HCT116 (cell line): ENCODE measurements at regions not wholly inside any gene's neighbourhood (a gene's known extent, or its start where the extent isn't known, plus 50 kb on each side); places are given as distances from the start of the nearest gene placed in this dataset.

Source experiments
- ATAC-seq: fragments of 200-7000 bp; cut with Tn5 transposase; 2 replicates; pipeline ENCODE4 v1.9.1; 2020; ENCODE audit warnings: mild to moderate bottlenecking, moderate library complexity
- BruUV-seq: library from RNA; stranded (reverse); fragments of 400-500 nt; replicated peaks from 2 replicates; lab custom pipeline; 2021; lab: Mats Ljungman, UMichigan
- CTCF ChIA-PET: fragments of 300-600 bp; sonication (Branson Sonifier 250); formaldehyde crosslinking; loops from one replicate; lab custom pipeline; 2021; ENCODE audit warnings: antibody characterized with exemption; lab: Charles Lee
- POLR2A ChIA-PET: fragments of 300-600, 350-600 bp; sonication (Branson Sonifier 250); formaldehyde crosslinking; loops from one replicate; lab custom pipeline; 2021; ENCODE audit warnings: antibody characterized with exemption; lab: Charles Lee
- RAD21 ChIA-PET, 2 experiments: fragments of 300-600 bp; sonication (Branson Sonifier 250); formaldehyde crosslinking; loops; one replicate each; lab custom pipeline; 2023; ENCODE audit warnings: low total read pairs in 2 of 2; ENCODE audit not compliant: uncharacterized antibody in 2 of 2, unreplicated experiment in 2 of 2, low non-redundant PET in 1 of 2; lab: Charles Lee
- DNase-seq: peaks from one replicate; pipeline ENCODE4 v3.0.0-alpha.2; 2010; ENCODE audit warnings: low read depth, low spot score
- H2AFZ ChIP-seq: fragments of 200-600 bp; shearing (Covaris generic), sonication (generic); 2 replicates; pipeline ENCODE4 v1.6.1; 2017; ENCODE audit warnings: low read depth, mixed run types, mixed read lengths, antibody characterized with exemption, low read length; ENCODE audit not compliant: poor library complexity, severe bottlenecking
- H3K27ac ChIP-seq: 2 replicates; pipeline ENCODE4 v1.5.1; 2012; ENCODE audit warnings: low read depth, low read length
- H3K27me3 ChIP-seq: fragments of 200-600 bp; sonication (generic); 2 replicates; pipeline ENCODE4 v1.6.1; 2016; ENCODE audit warnings: mixed run types, low read length, mixed read lengths; ENCODE audit not compliant: insufficient read depth
- H3K36me3 ChIP-seq, 2 experiments: fragments of 200-500 bp in 1 of 2; fragments of 200-600 bp in 1 of 2; sonication (Bioruptor generic) in 1 of 2; sonication (generic) in 1 of 2; 2 replicates each; pipeline versions ENCODE4 v1.5.1 to v1.6.1; 2014 to 2016; ENCODE audit warnings: low read length in 2 of 2, inconsistent platforms in 1 of 2, mixed read lengths in 1 of 2, mixed run types in 1 of 2; ENCODE audit not compliant: insufficient read depth in 2 of 2, control insufficient read depth in 1 of 2
- H3K4me1 ChIP-seq, 2 experiments: fragments of 200-600 bp in 1 of 2; sonication (generic) in 1 of 2; 2 replicates each; pipeline versions ENCODE4 v1.5.1 to v1.6.1; 2012 to 2017; ENCODE audit warnings: low read length in 2 of 2, inconsistent platforms in 1 of 2, mild to moderate bottlenecking in 1 of 2, mixed read lengths in 1 of 2, mixed run types in 1 of 2, moderate library complexity in 1 of 2; ENCODE audit not compliant: insufficient read depth in 2 of 2, control insufficient read depth in 1 of 2
- H3K4me2 ChIP-seq: fragments of 200-600 bp; sonication (generic); 2 replicates; pipeline ENCODE4 v1.6.1; 2017; ENCODE audit warnings: mixed run types, low read length, mixed read lengths
- H3K4me3 ChIP-seq, 2 experiments: fragments of 200-600 bp in 1 of 2; sonication (generic) in 1 of 2; replicated peaks in 1 of 2; 2 replicates each; pipeline ENCODE4 v1.5.1; 2011 to 2016; ENCODE audit warnings: low read length in 2 of 2, control low read depth in 1 of 2, low read depth in 1 of 2, mild to moderate bottlenecking in 1 of 2, mixed read lengths in 1 of 2, mixed run types in 1 of 2
- H3K79me2 ChIP-seq: fragments of 200-600 bp; sonication (generic); 2 replicates; pipeline ENCODE4 v1.6.1; 2017; ENCODE audit warnings: mild to moderate bottlenecking, mixed run types, low read length, moderate library complexity, mixed read lengths; ENCODE audit not compliant: insufficient read depth
- H3K9ac ChIP-seq: fragments of 200-600 bp; sonication (generic); 2 replicates; pipeline ENCODE4 v1.6.1; 2016; ENCODE audit warnings: low read length, mixed read lengths
- H3K9me2 ChIP-seq: fragments of 200-600 bp; sonication (generic), shearing (Covaris generic); 2 replicates; pipeline ENCODE4 v1.6.1; 2017; ENCODE audit warnings: mixed run types, mild to moderate bottlenecking, moderate library complexity; ENCODE audit not compliant: insufficient read depth
- H3K9me3 ChIP-seq, 2 experiments: fragments of 200-500 bp in 1 of 2; fragments of 200-600 bp in 1 of 2; sonication (Bioruptor generic) in 1 of 2; sonication (generic) in 1 of 2; 2 replicates each; pipeline ENCODE4 v1.6.1; 2014 to 2017; ENCODE audit warnings: low read length in 2 of 2, mixed read lengths in 2 of 2, inconsistent platforms in 1 of 2, low read depth in 1 of 2, mild to moderate bottlenecking in 1 of 2, mixed run types in 1 of 2, moderate library complexity in 1 of 2; ENCODE audit not compliant: control insufficient read depth in 1 of 2, insufficient read depth in 1 of 2
- H4K20me1 ChIP-seq: fragments of 200-600 bp; sonication (generic), shearing (Covaris generic); 2 replicates; pipeline ENCODE4 v1.6.1; 2017; ENCODE audit warnings: mixed run types, mild to moderate bottlenecking, moderate library complexity; ENCODE audit not compliant: insufficient read depth
- CBX3 ChIP-seq: IDR thresholded peaks from 2 replicates; pipeline ENCODE4 v1.6.1; 2012; ENCODE audit warnings: low read depth
- CEBPB ChIP-seq: IDR thresholded peaks from 2 replicates; pipeline ENCODE4 v1.6.1; 2012; ENCODE audit warnings: low read depth
- FOSL1 ChIP-seq: IDR thresholded peaks from 2 replicates; pipeline ENCODE4 v1.6.1; 2012; ENCODE audit warnings: low read depth
- SP1 ChIP-seq: IDR thresholded peaks from 2 replicates; pipeline ENCODE4 v1.6.1; 2012; ENCODE audit warnings: low read depth
- intact Hi-C: fragments of 100-400 bp; cut with micrococcal nuclease; formaldehyde crosslinking; loops from 2 replicates; pipeline ENCODE4 v1.10.0; 2022
- TF ChIP-seq, protein P1 (sequence below): IDR thresholded peaks from 2 replicates; pipeline ENCODE4 v1.6.1; 2012; ENCODE audit warnings: low read depth
- TF ChIP-seq, protein P2 (sequence below): IDR thresholded peaks from 2 replicates; pipeline ENCODE4 v1.6.1; 2012

DNA sequence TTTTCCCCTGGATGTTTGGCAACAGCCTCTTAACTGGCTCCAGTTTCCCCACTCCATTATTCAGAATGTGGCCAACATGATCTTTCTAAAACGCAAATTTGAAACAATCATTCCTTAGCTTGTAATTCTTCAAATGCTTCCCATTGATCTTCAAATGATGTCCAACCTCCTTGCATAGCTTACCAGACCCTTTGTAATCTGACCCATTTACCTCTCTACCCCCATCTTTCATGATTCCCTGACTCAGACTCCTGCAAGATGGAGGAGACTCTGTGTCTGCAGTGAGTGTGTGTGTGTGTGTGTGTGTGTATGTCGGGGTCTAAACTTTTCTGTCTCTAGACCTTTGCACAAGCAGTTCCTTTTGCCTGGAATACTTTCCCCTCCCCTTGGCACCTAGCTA is 515.7 kb upstream of the PROK2 start:
- no peak overlapping the region for H3K4me2 ChIP-seq
- no peaks in the 10 kb centered on the region for H3K79me2 ChIP-seq
- peaks cover 2% of the 10 kb centered on the region; the same call in 1 of the 2 replicates for H3K27me3 ChIP-seq
- no peaks in the 10 kb centered on the region for H4K20me1 ChIP-seq
- H3K4me3 ChIP-seq: no peak overlapping the region
- no peak overlapping the region for H3K9ac ChIP-seq
- intact Hi-C loops: no loop called here
- no peaks in the 10 kb centered on the region for H3K9me2 ChIP-seq
- no peaks in the 10 kb centered on the region for H3K36me3 ChIP-seq
- H3K9me3 ChIP-seq: no peaks in the 10 kb centered on the region
- DNase-seq: no peak
- peaks cover 0 to 20% of the 10 kb centered on the region in 2 experiments; a peak in 2 of 4 replicates for H3K4me1 ChIP-seq
- ChIA-PET POLR2A (no interaction called here), CTCF (no interaction called here), RAD21 (no interaction called here)
- no peak overlapping the region for H3K27ac ChIP-seq
- TF ChIP-seq CBX3 (no peak), CEBPB (no peak), SP1 (no peak)
- TF ChIP-seq, protein P1, sequence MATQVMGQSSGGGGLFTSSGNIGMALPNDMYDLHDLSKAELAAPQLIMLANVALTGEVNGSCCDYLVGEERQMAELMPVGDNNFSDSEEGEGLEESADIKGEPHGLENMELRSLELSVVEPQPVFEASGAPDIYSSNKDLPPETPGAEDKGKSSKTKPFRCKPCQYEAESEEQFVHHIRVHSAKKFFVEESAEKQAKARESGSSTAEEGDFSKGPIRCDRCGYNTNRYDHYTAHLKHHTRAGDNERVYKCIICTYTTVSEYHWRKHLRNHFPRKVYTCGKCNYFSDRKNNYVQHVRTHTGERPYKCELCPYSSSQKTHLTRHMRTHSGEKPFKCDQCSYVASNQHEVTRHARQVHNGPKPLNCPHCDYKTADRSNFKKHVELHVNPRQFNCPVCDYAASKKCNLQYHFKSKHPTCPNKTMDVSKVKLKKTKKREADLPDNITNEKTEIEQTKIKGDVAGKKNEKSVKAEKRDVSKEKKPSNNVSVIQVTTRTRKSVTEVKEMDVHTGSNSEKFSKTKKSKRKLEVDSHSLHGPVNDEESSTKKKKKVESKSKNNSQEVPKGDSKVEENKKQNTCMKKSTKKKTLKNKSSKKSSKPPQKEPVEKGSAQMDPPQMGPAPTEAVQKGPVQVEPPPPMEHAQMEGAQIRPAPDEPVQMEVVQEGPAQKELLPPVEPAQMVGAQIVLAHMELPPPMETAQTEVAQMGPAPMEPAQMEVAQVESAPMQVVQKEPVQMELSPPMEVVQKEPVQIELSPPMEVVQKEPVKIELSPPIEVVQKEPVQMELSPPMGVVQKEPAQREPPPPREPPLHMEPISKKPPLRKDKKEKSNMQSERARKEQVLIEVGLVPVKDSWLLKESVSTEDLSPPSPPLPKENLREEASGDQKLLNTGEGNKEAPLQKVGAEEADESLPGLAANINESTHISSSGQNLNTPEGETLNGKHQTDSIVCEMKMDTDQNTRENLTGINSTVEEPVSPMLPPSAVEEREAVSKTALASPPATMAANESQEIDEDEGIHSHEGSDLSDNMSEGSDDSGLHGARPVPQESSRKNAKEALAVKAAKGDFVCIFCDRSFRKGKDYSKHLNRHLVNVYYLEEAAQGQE: no peak
- TF ChIP-seq, protein P2, sequence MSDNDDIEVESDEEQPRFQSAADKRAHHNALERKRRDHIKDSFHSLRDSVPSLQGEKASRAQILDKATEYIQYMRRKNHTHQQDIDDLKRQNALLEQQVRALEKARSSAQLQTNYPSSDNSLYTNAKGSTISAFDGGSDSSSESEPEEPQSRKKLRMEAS: no peak
- TF ChIP-seq, all 23 proteins: peak for 0
- H2AFZ ChIP-seq: no peak overlapping the region
- BruUV-seq: no TSS peak
- no peak for ATAC-seq

DNA sequence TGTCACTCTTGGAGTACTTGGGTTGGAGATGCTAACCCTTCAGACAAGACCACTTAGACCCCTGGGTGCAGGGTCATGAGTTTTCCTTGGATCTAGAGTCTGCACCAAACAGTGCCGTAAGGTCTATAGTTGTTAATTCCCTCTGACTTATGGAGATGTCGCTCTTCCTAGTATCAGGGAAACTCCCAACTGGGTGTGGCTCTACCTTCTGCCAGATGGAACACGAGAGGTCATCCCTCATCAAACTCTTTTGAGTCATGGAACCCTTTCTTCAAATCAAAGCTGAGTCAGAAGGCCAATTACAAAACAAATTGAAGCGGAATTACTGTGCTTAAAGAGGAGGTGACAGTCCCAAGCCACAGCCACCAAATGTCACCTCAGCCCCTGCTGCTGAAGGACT is 514.9 kb upstream of the PROK2 start:
- H4K20me1 ChIP-seq: no peaks in the 10 kb centered on the region
- peaks cover 0 to 20% of the 10 kb centered on the region in 2 experiments; a peak in 2 of 4 replicates for H3K4me1 ChIP-seq
- DNase-seq: peak; percentile 21
- POLR2A ChIA-PET: no interaction called here
- no peak overlapping the region for H3K9ac ChIP-seq
- no peak overlapping the region for H2AFZ ChIP-seq
- H3K9me2 ChIP-seq: no peaks in the 10 kb centered on the region
- H3K27me3 ChIP-seq: peaks cover 2% of the 10 kb centered on the region; the same call in 1 of the 2 replicates
- RAD21 ChIA-PET: no interaction called here
- H3K9me3 ChIP-seq: no peaks in the 10 kb centered on the region
- no peaks in the 10 kb centered on the region for H3K36me3 ChIP-seq
- CTCF ChIA-PET: no interaction called here
- no peak overlapping the region for H3K4me3 ChIP-seq
- BruUV-seq: no TSS peak
- intact Hi-C loops: no loop called here
- peak overlapping the region; percentile 37 for H3K4me2 ChIP-seq
- H3K79me2 ChIP-seq: no peaks in the 10 kb centered on the region
- H3K27ac ChIP-seq: no peak overlapping the region
- TF ChIP-seq SP1 (peak; percentile 6; the same call in 1 of the 2 replicates), FOSL1 (no peak)
- ATAC-seq: peak; percentile 60
